Heart right ventricle (tissue), 16 donors: ENCODE measurements at regions not wholly inside any gene's neighbourhood (a gene's known extent, or its start where the extent isn't known, plus 50 kb on each side); places are given as distances from the start of the nearest gene placed in this dataset.

Experiments used
- ATAC-seq, 8 donors: fragments of 200-7000 bp; cut with Tn5 transposase; one replicate each; pipeline ENCODE4 v1.9.1; 2020; ENCODE audit warnings: mild to moderate bottlenecking in 8 of 8, moderate library complexity in 8 of 8, moderate number of reproducible peaks in 1 of 8
- DNase-seq, 2 donors: peaks; one replicate each; pipeline ENCODE4 v3.0.0-alpha.2; 2020
- H3K27ac ChIP-seq, 10 donors: fragments of 200-600 bp; sonication (generic) in 2 of 10; one replicate each; pipeline versions ENCODE4 v1.5.0 to v1.8.0; 2020 to 2022; ENCODE audit warnings: mild to moderate bottlenecking in 3 of 10
- H3K27me3 ChIP-seq, 7 donors: fragments of 200-600 bp; one replicate each; pipeline ENCODE4 v1.8.0; 2021 to 2022; ENCODE audit warnings: mild to moderate bottlenecking in 2 of 7
- H3K36me3 ChIP-seq, 9 donors: fragments of 200-600 bp; sonication (generic) in 1 of 9; one replicate each; pipeline versions ENCODE4 v1.5.0 to v1.8.0; 2020 to 2022; ENCODE audit warnings: mild to moderate bottlenecking in 2 of 9
- H3K4me1 ChIP-seq, 9 donors: fragments of 200-600 bp; sonication (generic) in 1 of 9; one replicate each; pipeline versions ENCODE4 v1.5.0 to v1.8.0; 2020 to 2022; ENCODE audit warnings: mild to moderate bottlenecking in 4 of 9
- H3K4me3 ChIP-seq, 10 donors: fragments of 200-600 bp; sonication (generic) in 2 of 10; one replicate each; pipeline versions ENCODE4 v1.5.0 to v1.8.0; 2020 to 2022; ENCODE audit warnings: mild to moderate bottlenecking in 7 of 10, moderate library complexity in 2 of 10
- H3K9me3 ChIP-seq, 11 donors: fragments of 200-600 bp in 10 of 11; sonication (generic) in 2 of 11; one replicate each; pipeline versions ENCODE4 v1.5.0 to v1.8.0; 2013 to 2022; ENCODE audit warnings: mild to moderate bottlenecking in 2 of 11, control low read depth in 1 of 11, moderate library complexity in 1 of 11
- CTCF ChIP-seq, 9 donors: fragments of 200-600 bp; sonication (generic) in 2 of 9; IDR thresholded peaks; one replicate each; pipeline versions ENCODE4 v1.5.0 to v1.8.0; 2021 to 2022; ENCODE audit warnings: antibody characterized with exemption in 9 of 9, mild to moderate bottlenecking in 5 of 9, moderate library complexity in 1 of 9
- WGBS, 2 donors: extraction: QIAGEN DNeasy Blood & Tissue Kit; methylation state at CpG; one replicate each; pipeline ENCODE4 v1.1.7; 2013; ENCODE audit warnings: inconsistent platforms in 1 of 2; 5-methylcytosine and 5-hydroxymethylcytosine counted together
- intact Hi-C, 10 donors: fragments of 100-400 bp; cut with DNase I; formaldehyde crosslinking; loops; one replicate each; pipeline versions ENCODE4 v1.11.1 to v1.14.2; 2022
- donor health status: Arrhythmogenic right ventricular cardiomyopathy.
- donor health status: ischemic (EF 13 %, LVEDD 7.1; RV severe dilation, severe dysfunction).
- donor health status: healthy with polysubstance abuse.
- donor health status: DM: no; HTN: yes; CAD: no.
- donor health status: DM: no; HTN: no; CAD: no.
- donor health status: ischemic (EF 25% LVEDD 6.9; RV normal size, moderate dysfunction).
- donor health status: ischemic (EF 25% LVEDD 5.7; RV mildly dilated, moderate dysfunction).
- donor health status: healthy.
- donor health status: DM: yes; HTN: yes; CAD: no.
- donor health status: Ischemic cardiomyopathy.
- donor health status: ischemic (EF 35%, LVEDD 5.7; RV mildly dilated, moderate dysfunction).
- donor health status: nonischemic (EF 11% LVEDD 7.7; RV severe dilation, severe dysfunction).
- donor health status: DM: yes; HTN: yes; CAD: no.
- donor health status: PGD.
- donor health status: ischemic (EF 29% LVEDD 5.4; RV normal size, mild dysfunction).
- donor health status: nonischemic (EF 23%, LVEDD 6.1; RV moderate dilation, normal function).

DNA sequence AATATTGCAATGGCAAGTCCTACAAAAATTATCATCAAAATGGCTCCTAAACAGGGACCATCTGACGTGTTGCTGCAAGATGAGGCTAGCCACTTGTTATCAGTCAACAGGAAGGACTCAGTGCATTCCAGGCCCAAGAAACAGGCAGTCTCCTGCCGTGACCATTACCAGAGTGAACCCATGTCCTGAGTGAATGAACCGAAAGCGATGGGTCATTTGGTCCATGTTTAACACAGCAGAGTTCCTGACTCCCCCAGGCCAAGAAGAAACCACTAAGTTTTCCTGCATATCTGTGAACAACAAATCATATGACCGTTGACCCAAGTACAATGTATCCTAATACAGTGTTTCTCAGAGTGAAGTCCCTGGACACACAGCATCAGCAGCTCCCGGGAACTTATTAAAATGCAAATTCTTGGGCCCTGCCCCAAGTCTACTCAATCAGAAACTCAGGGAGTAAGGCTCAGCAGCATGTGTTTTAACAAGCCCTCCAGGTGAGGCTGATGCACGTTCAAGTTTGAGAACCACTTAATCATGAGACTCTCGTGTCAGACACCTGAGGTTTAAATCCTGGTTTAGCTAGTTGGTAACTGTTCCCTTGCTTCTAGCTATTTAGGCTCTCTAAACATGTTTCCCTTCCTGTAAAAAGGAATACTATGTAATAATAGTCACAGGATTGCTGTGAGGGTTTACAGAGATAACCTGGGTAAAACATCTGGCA lies 429.4 kb upstream of the MAF start:
- peaks cover 0 to 13% (median 0%) of the 10 kb centered on the region in 11 donors for H3K9me3 ChIP-seq
- ATAC-seq (no peak), DNase-seq (no peak)
- no peak overlapping the region for H3K27ac ChIP-seq
- H3K36me3 ChIP-seq = no peaks in the 10 kb centered on the region
- H3K4me1 ChIP-seq = peaks cover 0 to 14% (median 0%) of the 10 kb centered on the region in 9 donors
- intact Hi-C loops = no loop called here
- H3K4me3 ChIP-seq = no peak overlapping the region
- WGBS, 2 donors = 77 to 81% methylated on average over 8 of the region's 8 CpGs
- TF ChIP-seq CTCF (IDR thresholded peaks at IDR 0.05) = no peak
- no peaks in the 10 kb centered on the region for H3K27me3 ChIP-seq

DNA sequence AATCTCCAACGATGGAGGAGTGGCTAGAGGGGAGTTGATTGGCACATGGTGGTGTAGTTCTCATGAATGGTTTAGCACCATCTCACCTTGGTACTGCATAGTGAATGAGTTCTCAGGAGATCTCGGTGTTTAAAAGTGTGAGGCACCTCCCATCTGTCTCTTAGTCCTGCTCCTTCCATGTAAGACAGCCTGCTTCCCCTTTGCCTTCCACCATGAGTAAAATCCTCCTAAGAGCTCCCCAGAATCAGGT lies 428.8 kb upstream of the MAF start:
- 53 to 60% methylated on average over 2 of the region's 2 CpGs for WGBS, 2 donors
- no peaks in the 10 kb centered on the region for H3K36me3 ChIP-seq
- H3K4me1 ChIP-seq = peaks cover 0 to 14% (median 0%) of the 10 kb centered on the region in 9 donors
- intact Hi-C loops = no loop called here
- ATAC-seq (no peak), DNase-seq (no peak)
- no peak overlapping the region for H3K27ac ChIP-seq
- no peak overlapping the region for H3K4me3 ChIP-seq
- no peak for TF ChIP-seq CTCF (IDR thresholded peaks at IDR 0.05)
- peaks cover 0 to 13% (median 0%) of the 10 kb centered on the region in 11 donors for H3K9me3 ChIP-seq
- H3K27me3 ChIP-seq = no peaks in the 10 kb centered on the region

DNA sequence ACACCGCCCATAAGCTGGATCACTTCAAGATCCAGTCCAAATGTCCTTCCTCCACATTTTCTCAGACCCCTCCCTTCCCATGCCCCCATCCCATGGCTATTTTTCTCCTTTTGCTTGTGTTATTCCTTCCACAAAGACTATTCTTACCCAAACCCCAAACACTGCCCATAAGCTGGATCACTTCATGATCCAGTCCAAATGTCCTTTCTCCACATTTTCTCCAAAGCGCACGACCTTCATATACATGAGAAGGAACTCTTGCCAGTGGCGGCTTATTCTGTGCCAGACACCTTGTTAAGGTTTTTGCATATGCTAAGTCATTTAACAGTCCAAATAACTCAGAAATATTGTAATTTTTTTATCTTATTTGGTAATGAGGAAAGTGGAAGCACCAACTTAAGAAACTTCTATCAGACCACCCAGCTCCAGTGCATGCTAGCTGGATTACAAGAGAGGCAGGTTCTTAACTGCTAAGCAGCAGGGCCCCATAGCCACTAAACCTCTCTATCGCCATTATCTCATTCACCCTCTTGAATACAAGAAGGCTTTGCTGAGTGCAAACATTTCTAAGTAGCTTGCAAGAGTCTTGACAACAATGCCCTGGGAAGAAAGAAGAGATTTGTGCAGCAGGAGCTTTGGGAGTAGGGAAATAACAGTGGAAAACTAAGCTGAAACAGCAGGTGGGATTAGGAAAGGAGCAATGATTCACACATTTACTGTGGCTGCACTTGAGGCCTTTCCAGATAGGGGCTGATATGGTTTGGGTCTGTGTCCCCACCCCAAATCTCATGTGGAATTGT lies 428.2 kb upstream of the MAF start:
- TF ChIP-seq CTCF (IDR thresholded peaks at IDR 0.05) = no peak
- 84 to 87% methylated on average over 5 of the region's 5 CpGs for WGBS, 2 donors
- Histone ChIP-seq H3K27ac (no peak overlapping the region), H3K9me3 (peaks cover 0 to 9% (median 0%) of the 10 kb centered on the region in 11 donors), H3K27me3 (no peaks in the 10 kb centered on the region), H3K4me3 (no peak overlapping the region), H3K36me3 (no peaks in the 10 kb centered on the region), H3K4me1 (peaks cover 0 to 14% (median 0%) of the 10 kb centered on the region in 9 donors)
- no peak for DNase-seq
- intact Hi-C loops = no loop called here
- no peak for ATAC-seq

DNA sequence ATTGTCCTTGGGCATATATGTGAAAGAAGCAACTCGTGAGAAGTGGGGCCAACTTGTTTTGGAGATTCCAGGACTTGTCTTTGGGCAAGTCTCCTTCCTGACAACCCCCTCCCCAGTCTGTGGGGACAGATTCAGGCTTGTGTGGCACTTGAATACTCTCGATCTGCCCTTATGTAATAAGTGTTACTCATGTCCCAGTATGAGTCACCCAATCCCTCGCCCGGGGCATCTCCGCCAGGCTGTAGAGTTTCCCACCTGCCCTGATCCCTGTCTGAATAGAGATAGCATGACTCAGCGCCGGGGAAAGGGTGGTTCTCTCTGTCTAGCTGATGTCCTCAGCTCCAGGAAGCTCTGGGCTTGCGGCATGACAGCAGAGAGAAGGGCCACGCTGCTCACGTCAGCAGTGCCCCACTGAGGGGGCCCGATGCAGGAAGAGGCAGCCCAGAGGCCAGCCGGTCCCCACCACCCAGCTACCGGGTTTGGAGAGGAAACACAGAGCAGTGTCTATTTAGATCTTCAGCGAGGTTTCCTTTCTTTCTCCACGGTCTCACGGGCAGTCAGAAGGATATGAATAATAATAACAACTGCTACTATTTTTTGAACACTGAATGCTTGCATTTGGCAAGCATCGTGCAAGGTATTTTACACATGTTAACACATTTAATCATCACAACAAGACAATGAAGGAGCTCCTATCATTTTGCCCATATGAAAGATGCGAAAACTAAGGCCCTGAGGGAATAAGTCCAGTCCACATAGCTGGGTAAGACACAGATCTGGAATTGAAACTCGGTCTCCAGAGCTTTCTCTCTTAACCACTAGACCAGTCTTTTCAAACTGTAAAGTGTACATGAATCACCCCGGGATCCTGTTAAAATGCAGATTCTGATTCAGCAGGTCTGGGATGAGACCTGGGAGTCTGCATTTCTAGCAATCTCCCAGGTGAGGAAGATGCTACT lies 426.7 kb upstream of the MAF start:
- H3K4me1 ChIP-seq = peaks cover 0 to 14% (median 0%) of the 10 kb centered on the region in 9 donors
- TF ChIP-seq CTCF (IDR thresholded peaks at IDR 0.05) = no peak
- peak overlapping the region in 2 of 10 donors; percentile 21 to 47 for H3K27ac ChIP-seq
- peak; percentile 47 to 97 (median 74) for ATAC-seq
- H3K9me3 ChIP-seq = no peaks in the 10 kb centered on the region
- no peaks in the 10 kb centered on the region for H3K27me3 ChIP-seq
- H3K4me3 ChIP-seq = peak overlapping the region in 5 of 10 donors; percentile 20 to 32 (median 21)
- no peaks in the 10 kb centered on the region for H3K36me3 ChIP-seq
- peak; percentile 21 to 63 for DNase-seq
- 32 to 46% methylated on average over 20 of the region's 20 CpGs for WGBS, 2 donors
- intact Hi-C loops = no loop called here
